CD1c-positive myeloid dendritic cell (primary cell): ENCODE measurements at regions not wholly inside any gene's neighbourhood (a gene's known extent, or its start where the extent isn't known, plus 50 kb on each side); places are given as distances from the start of the nearest gene placed in this dataset.

Source experiments
- DNase-seq: peaks from one replicate; pipeline ENCODE4 v3.0.0-alpha.2; 2016; ENCODE audit errors: extremely low spot score

DNA sequence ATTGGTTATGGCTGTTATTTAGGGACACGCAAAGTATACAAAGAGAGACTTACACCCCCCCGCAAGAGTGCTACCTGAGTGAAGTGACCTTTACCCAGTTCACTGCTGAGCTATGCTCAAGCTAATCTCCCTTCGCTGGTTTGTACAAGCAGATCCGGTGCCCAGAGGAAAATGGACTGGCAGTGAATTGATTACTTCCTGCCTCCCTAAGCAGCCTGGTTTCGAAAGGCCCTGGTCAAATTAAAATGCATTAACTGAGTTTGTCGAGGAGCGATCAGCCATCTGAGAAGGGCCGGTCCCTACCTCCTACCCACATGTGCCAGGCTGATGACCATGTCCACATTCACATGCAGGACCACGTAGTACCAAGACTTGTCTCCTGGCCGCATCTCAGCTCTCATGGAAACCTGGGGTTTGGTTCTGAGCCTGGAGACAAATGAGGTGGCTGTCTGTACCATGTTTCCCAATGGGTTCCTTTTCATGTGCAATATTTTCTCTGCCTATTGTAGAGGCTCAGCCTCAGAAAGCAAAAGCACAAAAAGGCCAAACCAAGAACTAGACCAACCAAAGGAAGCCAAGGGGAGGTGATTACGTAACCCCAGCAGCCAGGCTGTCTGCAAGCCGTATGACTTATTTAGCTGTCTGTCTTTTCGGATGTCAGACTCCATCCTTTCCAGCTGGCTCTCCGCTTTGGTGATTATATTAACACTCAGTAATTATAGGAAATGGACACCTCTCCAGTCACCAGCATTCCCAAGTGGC is 284.7 kb upstream of the PWP1 start:
- peak; percentile 5 for DNase-seq

DNA sequence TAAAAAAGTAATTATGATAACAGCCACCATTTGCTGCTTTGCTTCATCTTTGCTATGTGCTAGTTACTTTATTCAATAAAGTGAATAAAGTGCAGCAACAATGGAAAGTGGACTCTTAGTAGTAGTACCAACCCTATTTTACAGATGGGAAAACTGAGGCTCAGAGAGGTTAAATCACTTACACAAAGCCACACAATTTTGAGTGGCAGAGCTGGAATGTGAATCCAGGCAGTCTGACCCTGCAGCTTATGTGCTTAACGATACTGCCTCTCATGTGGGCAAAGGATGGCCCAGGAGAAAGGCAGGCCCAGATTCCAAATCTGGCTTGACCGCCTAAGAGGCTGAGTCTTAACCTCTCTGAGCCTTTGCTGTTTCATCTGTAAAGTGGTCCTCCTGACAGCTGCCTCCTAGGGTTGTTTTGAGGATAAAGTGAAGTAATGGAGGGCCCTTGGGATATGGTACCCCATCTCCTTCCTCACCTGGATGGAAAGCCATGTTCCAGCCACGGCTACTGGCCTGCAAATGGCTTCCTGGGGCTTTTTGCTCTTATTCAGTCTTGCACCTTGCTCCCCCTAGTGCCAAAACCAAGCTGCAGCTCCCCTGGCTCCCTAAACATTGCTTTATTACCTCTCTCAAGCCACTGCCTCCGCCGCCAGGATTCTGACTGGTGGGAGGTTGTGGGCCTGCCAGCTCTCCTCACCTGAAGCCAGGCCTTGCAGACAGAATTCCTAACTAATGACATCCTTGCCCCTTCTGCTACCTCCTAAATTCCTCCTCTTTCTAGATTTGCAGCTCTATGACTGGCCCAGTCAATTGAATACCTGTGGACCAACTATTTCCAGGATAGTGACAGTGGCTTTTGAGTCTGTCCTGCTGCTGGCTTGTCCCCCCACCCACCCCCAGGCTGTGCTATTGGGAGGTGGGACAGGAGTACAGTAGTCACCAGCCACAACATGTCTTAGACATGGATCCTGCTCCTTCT is 283.3 kb upstream of the PWP1 start:
- DNase-seq: peak; percentile 58

GRCh38 chr12:107404981-107405380 is 280.6 kb upstream of the PWP1 start:
- DNase-seq: peak; percentile 33

DNA sequence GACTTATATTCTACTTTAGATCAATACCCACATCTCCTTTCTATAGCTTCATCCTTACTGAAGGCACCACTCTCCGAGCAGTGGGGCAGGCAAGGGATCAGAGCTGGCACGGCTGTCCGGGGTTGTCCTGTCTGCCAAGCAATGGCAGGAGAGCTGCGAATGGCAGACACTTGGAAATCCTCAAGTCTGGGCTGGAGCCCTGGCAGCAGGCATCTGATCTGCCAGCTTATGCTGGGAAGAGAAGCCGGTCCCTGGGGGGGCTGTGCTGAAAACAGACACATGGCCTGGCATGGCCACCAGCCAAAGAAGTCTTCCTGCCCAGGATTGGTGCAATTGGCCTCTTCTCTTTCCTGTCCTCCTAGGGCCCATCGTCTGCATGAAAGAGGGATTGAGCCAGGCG is 280.2 kb upstream of the PWP1 start:
- no peak for DNase-seq

DNA sequence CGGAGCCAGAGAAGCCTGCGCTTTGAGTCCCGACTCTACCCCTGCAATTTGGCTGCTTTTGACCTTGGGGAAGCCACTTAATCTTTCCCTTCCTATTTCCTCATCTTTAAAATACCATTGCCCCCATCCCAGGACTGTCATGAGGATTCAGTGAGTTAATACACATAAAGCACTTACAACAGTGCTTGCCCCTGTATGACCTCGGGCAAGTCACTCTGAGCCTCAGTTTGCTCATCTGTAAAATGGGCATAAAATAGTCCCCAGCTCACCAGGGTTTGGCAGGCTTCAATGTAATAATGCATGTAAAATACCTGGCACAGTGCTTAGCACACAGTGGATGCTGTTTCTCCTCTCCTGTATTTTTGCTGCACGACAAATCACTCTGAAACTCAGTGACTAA is 278.7 kb upstream of the PWP1 start:
- no peak for DNase-seq

GRCh38 chr12:107411792-107412535 is 273.6 kb upstream of the PWP1 start:
- DNase-seq: no peak

GRCh38 chr12:107415071-107415470 is 270.5 kb upstream of the PWP1 start:
- no peak for DNase-seq

DNA sequence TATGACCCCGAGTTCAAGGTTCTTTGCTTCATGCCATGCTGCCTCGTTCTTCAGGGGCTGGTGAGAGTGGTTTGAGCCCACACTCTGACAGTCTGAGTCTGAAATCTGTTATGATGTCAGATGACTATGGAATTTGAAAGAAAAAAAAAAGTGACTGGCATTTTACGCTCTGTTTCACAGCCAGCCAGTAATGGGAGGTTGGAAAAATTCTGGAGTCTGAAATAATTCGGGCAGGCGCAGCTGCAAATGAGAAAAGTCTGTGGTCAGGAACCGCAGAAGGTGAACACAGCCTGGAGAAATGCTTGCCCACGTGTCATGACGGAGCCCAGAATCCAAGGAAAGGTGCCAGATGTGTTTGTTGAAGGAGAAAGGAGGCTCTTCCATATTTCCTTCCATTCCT is 269.8 kb upstream of the PWP1 start:
- DNase-seq: no peak

GRCh38 chr12:107417004-107417403 is 268.6 kb upstream of the PWP1 start:
- DNase-seq: no peak

DNA sequence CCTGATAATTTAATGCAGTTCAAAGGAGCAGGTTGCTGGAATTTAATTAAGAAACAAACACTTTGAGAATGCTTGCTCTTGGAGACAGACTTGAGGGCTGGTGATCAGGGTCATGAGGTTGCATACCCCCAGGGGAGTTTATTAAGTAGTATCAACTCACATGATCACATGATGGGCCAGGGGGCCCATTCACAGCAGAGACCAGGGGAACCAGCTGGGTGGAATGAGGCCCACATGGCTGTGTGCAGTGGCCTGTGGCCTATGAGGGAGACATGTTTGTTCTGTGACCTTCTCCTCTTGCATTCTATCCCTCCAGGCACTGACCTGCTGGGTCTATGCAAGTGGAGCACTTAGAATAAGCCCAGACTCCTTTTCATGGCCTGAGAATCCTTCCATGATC is 266.6 kb upstream of the PWP1 start:
- DNase-seq: no peak

DNA sequence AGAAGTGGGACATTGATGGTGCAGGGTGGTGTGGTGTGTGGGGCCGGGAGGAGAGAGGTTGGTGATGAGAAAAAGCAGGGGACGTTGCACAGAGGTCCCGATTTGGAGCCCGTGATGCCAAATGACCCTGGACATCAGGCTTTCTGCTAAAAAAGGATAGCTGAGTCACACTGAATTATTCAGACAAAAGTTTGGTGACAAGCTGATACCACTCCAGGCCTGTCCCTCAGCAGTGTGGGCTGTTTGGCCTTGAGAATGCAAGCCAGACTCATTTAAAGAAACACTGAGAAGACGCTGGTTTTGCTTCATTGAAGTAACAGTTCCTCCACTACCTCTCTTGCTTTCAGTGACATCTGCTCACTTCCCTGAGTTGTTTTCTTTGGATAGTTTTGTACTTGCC is 262.1 kb upstream of the PWP1 start:
- DNase-seq: no peak

GRCh38 chr12:107429006-107429705 is 256.4 kb upstream of the PWP1 start:
- DNase-seq: no peak

GRCh38 chr12:107431942-107432341 is 253.7 kb upstream of the PWP1 start:
- DNase-seq: no peak

DNA sequence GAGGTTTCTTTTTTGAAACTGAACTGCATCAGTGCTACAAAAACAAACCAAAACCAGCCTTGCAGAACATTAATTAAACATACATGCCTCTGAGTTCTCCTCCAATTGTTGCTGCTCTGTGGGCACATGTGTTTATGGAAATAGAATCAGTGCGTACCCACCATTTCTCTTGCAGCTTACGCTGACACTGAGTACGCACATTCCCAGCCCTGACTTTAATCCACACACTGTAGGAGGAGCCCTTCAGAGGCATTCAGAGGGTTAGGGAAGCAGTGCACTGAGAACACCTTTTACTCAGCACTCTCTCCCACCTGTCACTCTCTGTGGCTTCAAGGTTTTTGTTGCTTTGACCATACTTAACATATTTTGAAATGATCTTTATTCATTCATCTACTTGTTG is 250.5 kb upstream of the PWP1 start:
- DNase-seq: no peak

- DNase-seq: no peak
These were observed 250.1 kb upstream of the PWP1 start for GRCh38 chr12:107435520-107435919.

DNA sequence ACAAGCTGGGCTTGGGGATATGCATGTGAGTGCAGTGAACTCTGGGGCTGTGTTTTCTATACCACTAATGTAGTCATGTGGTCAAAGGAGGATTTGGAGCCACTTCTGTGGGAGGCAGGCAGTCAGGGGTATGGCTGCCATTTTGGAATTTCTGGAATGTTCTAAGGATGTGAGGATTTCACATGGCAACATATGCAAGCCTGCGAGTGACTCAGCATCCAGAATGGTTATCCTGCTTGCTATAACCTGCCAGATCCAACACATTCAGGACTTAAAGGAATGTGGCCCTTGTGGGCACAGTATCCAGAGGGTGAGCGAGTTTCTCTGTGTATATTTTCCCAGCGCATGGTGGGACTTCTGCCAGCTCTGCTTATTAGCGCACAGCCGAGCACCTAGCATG is 249.2 kb upstream of the PWP1 start:
- no peak for DNase-seq

GRCh38 chr12:107436836-107437235 is 248.8 kb upstream of the PWP1 start:
- no peak for DNase-seq

DNA sequence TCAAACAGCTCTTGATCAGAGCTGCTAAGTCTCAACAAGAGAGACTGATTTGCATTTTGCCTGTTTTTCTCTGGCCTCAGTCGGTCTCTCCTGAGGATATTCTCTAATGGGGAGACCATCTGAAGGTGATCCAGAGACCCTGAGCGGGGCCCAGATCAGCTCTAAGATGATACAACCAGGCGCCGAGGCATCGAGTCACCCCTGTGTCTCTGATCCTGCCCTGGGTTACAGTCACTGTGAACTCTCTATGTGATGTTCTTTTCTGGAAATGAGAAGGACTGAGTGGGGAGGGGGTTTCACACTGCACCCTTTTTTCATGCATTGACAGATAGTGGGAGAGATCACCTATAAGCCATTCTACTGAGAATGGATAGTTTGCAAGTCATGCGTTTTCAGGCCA is 247.6 kb upstream of the PWP1 start:
- DNase-seq: no peak

GRCh38 chr12:107439026-107439738 is 246.4 kb upstream of the PWP1 start:
- no peak for DNase-seq

DNA sequence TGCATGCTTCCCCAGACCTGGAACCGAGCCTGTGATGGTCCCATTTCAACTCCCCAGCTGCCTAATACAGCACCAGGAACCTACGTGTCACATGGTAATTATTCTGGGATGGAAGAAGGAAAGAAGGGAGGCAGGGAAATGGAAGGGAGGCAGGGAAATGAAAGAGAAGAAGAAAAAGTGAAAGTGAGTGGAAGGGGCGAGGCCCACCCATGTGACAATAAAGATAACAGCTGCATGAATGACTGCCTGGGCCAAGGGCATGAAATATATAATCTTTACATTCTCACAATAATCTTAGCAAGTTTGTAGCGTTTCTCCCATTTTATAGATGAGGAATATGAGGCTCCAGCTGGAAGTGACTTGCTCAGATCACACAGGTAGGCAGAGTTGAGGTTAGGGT is 245.0 kb upstream of the PWP1 start:
- DNase-seq: no peak
